Upper lobe of left lung (tissue), 4 donors: ENCODE measurements at regions not wholly inside any gene's neighbourhood (a gene's known extent, or its start where the extent isn't known, plus 50 kb on each side); places are given as distances from the start of the nearest gene placed in this dataset.

Experiments
- CTCF ChIP-seq, 6 experiments: fragments of 450-650 bp in 4 of 6; fragments of 200-600 bp in 2 of 6; sonication (generic) in 2 of 6; IDR thresholded peaks; one replicate each; pipeline ENCODE4 v1.5.1; 2016 to 2019; ENCODE audit warnings: antibody characterized with exemption in 6 of 6
- POLR2AphosphoS5 ChIP-seq, 2 donors: sonication (generic); formaldehyde crosslinking; IDR thresholded peaks; one replicate each; pipeline ENCODE4 v1.5.1; 2017; ENCODE audit warnings: antibody characterized with exemption in 2 of 2

GRCh38 chr10:23988006-23988405, 220.9 kb upstream of the KIAA1217 start:
- TF ChIP-seq CTCF (IDR thresholded peaks at IDR 0.05) (no peak), POLR2AphosphoS5 (IDR thresholded peaks at IDR 0.05) (no peak)
